ENCODE measurements at regions not wholly inside any gene's neighbourhood (a gene's known extent, or its start where the extent isn't known, plus 50 kb on each side); places are given as distances from the start of the nearest gene placed in this dataset.

- DNase-seq, result no peak
- intact Hi-C loops (cut with DNase I), result no loop called here
- Histone ChIP-seq H3K4me1 (ENCODE audit: insufficient read depth) (no peaks in the 10 kb centered on the region), H3K27ac (no peak overlapping the region), H3K4me3 (no peak overlapping the region), H3K36me3 (no peaks in the 10 kb centered on the region), H3K27me3 (no peaks in the 10 kb centered on the region), H3K9me3 (no peaks in the 10 kb centered on the region)
- TF ChIP-seq EP300 (IDR thresholded peaks at IDR 0.05), result no peak
- TF ChIP-seq POLR2A (IDR thresholded peaks at IDR 0.05), result no peak
- TF ChIP-seq CTCF (IDR thresholded peaks at IDR 0.05), result no peak
- 90 to 96% (median 95%) methylated on average over 2 of the region's 2 CpGs for WGBS, 3 donors
These were observed 756.0 kb upstream of the ACVR2A start for GRCh38 chr2:147088871-147089270.

GRCh38 chr2:147086715-147087114 lies 758.1 kb upstream of the ACVR2A start:
- intact Hi-C loops (cut with DNase I), result no loop called here
- Histone ChIP-seq H3K36me3 (no peaks in the 10 kb centered on the region), H3K4me1 (ENCODE audit: insufficient read depth) (no peaks in the 10 kb centered on the region), H3K4me3 (no peak overlapping the region), H3K27ac (no peak overlapping the region), H3K9me3 (no peaks in the 10 kb centered on the region), H3K27me3 (no peaks in the 10 kb centered on the region)
- 92 to 96% (median 96%) methylated on average over 2 of the region's 2 CpGs for WGBS, 3 donors
- DNase-seq, result no peak
- TF ChIP-seq POLR2A (IDR thresholded peaks at IDR 0.05) (no peak), EP300 (IDR thresholded peaks at IDR 0.05) (no peak), CTCF (IDR thresholded peaks at IDR 0.05) (no peak)

DNA sequence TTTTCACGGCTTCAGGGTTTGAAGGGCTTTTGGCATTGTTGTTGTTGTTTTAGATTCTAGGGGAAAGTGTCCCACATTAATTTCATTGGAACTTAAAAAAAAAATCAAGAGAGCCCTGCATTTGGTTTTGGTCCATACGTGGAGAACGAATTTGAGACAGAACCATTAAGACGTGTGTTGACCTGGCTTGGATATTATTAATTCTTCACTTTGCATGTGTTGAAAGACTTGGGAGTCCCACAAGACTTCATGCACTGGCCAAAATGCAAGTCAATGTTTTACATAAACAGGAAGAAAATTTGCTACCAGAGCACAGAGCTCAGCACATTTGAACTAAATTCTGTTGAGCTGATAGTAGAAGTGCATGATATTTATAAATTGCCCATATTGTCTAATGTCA lies 761.2 kb upstream of the ACVR2A start:
- Histone ChIP-seq H3K4me3 (no peak overlapping the region), H3K36me3 (no peaks in the 10 kb centered on the region), H3K9me3 (no peaks in the 10 kb centered on the region), H3K4me1 (ENCODE audit: insufficient read depth) (no peaks in the 10 kb centered on the region), H3K27ac (no peak overlapping the region), H3K27me3 (no peaks in the 10 kb centered on the region)
- DNase-seq, result no peak
- 80 to 95% (median 93%) methylated on average over 4 of the region's 4 CpGs for whole genome bisulfite sequencing, 3 donors
- TF ChIP-seq CTCF (IDR thresholded peaks at IDR 0.05) (no peak), POLR2A (IDR thresholded peaks at IDR 0.05) (no peak), EP300 (IDR thresholded peaks at IDR 0.05) (no peak)
- intact Hi-C loops (cut with DNase I), result no loop called here

DNA sequence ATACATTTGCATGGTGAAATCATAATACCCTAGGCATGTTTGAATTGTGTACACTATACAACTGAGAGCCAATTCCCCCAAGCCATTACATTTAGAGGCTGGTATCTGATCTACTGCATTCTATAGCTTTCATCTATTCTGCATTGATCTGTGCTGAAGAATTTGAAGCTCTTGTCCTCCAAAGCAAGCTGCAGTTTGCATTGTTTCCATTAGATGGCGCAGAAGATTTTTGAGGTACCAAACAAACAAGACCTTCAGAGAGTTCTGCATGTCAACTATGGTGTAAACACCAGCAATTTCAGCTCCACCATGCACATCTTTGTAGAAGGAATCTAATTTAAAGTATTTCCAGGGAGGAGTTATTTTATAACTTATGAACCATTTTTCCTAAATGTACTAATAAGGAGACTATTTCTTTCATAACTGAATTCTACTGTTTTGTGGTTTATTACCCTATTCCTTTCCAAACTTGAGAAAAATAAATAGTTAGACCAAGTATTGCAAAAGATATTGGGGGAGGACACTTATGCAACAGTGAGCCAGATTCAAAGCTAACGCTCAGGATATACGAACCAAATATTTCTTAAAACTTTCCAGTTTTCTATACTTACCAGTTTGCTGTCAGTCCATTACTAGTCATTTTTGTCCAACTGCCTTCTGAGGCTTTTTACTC lies 761.8 kb upstream of the ACVR2A start:
- H3K27ac ChIP-seq, result no peak overlapping the region

More for the DNA sequence above, 761.8 kb upstream of the ACVR2A start:
- Histone ChIP-seq H3K27me3 (no peaks in the 10 kb centered on the region), H3K9me3 (no peaks in the 10 kb centered on the region), H3K36me3 (no peaks in the 10 kb centered on the region), H3K4me1 (ENCODE audit: insufficient read depth) (no peaks in the 10 kb centered on the region), H3K4me3 (no peak overlapping the region)
- DNase-seq, result peak in 1 of 5 donors; percentile 25
- intact Hi-C loops (cut with DNase I), result no loop called here
- peak in 1 of 3 donors; percentile 38 for TF ChIP-seq CTCF (IDR thresholded peaks at IDR 0.05)
- no peak for TF ChIP-seq EP300 (IDR thresholded peaks at IDR 0.05)
- 47 to 50% (median 48%) methylated on average over 3 of the region's 3 CpGs for WGBS, 3 donors
